ENCODE measurements at regions not wholly inside any gene's neighbourhood (a gene's known extent, or its start where the extent isn't known, plus 50 kb on each side); places are given as distances from the start of the nearest gene placed in this dataset.

- no peak for TF ChIP-seq GATA2 (IDR thresholded peaks at IDR 0.05; ENCODE audit: low read depth, low read length)
- no peak for TF ChIP-seq GATA3 (IDR thresholded peaks at IDR 0.05; ENCODE audit: low read depth, low read length)
These were observed 325.0 kb downstream of the CCER1 start for GRCh38 chr12:90630006-90630405.

Data from SH-SY5Y (cell line).